ENCODE measurements at regions not wholly inside any gene's neighbourhood (a gene's known extent, or its start where the extent isn't known, plus 50 kb on each side); places are given as distances from the start of the nearest gene placed in this dataset.

DNA sequence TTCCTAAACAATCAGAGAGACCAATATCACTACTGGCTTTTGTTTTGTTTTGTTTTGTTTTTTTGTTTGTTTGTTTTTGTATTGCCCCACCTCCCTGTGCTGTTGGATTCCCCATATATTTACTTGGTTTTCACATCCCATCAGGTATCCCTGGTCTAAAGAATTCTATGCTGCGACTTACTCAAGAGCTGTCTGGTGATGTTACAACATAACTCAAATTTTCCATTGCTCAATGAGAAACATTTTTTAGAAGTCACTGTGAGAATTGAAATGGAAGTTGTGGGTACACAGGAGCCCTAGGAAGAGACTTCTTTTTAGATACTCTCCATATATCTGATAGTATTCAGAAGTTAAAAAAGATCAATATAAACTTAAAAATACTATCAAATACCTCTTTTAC lies 181.4 kb downstream of the KLF5 start:
- Mint-ChIP-seq H3K36me3 (ENCODE audit: insufficient read depth in 2 of 2) (no peaks in the 10 kb centered on the region), H3K4me1 (ENCODE audit: low read depth) (no peaks in the 10 kb centered on the region), H3K27ac (no peak overlapping the region), H3K27me3 (ENCODE audit: low read depth) (no peaks in the 10 kb centered on the region), H3K4me3 (no peak overlapping the region), H3K9me3 (no peaks in the 10 kb centered on the region)
- ATAC-seq (replicated peaks in 1 of 2): no peak
- DNase-seq: no peak

DNA sequence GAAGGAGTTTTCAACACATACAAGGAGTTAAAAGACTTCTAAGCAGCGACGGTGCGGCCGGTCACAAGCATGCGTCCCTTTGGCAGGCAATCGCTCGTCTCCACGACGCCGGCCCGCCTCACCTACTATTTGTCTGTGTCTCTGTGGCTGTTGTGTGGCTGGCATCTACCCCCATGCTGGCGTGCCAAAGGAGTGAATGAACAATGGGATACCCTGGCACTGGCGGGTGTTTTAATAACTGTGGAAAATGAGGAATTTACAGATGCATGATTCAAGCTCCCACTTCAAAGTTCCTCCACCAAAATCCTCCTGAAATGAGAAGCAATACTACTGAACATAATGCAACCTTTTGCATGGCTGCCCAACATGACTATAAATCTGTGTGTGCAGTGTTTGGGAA lies 176.6 kb downstream of the KLF5 start:
- ATAC-seq (replicated peaks in 1 of 2) (no peak), DNase-seq (no peak)
- no peaks in the 10 kb centered on the region for H3K36me3 Mint-ChIP-seq (ENCODE audit: insufficient read depth in 2 of 2)
- no peaks in the 10 kb centered on the region for H3K9me3 Mint-ChIP-seq
- H3K27me3 Mint-ChIP-seq (ENCODE audit: low read depth): no peaks in the 10 kb centered on the region
- H3K27ac Mint-ChIP-seq: no peak overlapping the region
- peaks cover 8% of the 10 kb centered on the region for H3K4me1 Mint-ChIP-seq (ENCODE audit: low read depth)
- H3K4me3 Mint-ChIP-seq: no peak overlapping the region

DNA sequence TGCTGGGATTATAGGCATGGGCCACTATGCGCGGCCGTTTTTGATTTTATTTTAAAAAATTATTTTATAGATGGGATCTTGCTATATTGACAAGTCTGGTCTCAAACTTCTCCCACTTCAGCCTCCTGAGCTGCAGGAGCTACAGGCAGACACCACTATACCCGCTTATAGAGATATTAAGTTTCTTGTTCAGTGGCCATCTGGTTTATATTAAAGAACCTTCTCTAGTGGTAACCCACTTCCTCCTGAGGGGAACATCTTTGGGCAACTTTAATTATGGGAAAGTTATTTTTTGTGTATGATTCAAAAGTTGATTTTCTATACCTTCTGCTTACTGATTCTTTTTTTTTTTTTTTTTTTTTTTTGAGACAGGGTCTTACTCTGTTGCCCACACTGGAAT lies 172.7 kb downstream of the KLF5 start:
- no peak for DNase-seq
- peaks cover 27% of the 10 kb centered on the region for H3K4me1 Mint-ChIP-seq (ENCODE audit: low read depth)
- H3K36me3 Mint-ChIP-seq (ENCODE audit: insufficient read depth in 2 of 2): no peaks in the 10 kb centered on the region
- no peak overlapping the region for H3K27ac Mint-ChIP-seq
- H3K4me3 Mint-ChIP-seq: no peak overlapping the region
- peaks cover 12% of the 10 kb centered on the region for H3K27me3 Mint-ChIP-seq (ENCODE audit: low read depth)
- ATAC-seq (replicated peaks in 1 of 2): no peak
- H3K9me3 Mint-ChIP-seq: peaks cover 0 to 2% of the 10 kb centered on the region in 2 donors

DNA sequence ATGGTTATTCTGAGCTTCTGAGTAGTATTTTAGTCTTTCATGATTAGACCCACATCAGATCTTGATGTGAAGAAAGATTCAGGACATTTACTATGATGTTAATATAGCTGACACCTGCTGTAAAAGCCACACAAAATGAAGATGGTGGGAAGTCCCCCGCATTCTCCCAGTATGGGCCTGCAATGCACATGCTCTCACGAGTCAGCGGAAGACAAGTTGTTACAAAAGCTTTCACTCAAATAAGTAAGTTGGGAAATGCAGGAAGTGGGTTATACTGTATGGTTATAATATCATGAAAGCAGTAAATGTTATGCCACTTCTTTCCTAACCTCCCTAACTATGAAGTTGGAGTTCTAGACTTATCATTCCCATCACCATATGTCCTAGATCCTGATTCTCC lies 171.9 kb downstream of the KLF5 start:
- peaks cover 0 to 2% of the 10 kb centered on the region in 2 donors for H3K9me3 Mint-ChIP-seq
- peaks cover 15% of the 10 kb centered on the region for H3K27me3 Mint-ChIP-seq (ENCODE audit: low read depth)
- H3K27ac Mint-ChIP-seq: no peak overlapping the region
- ATAC-seq (replicated peaks in 1 of 2) (peak; percentile 37 to 41), DNase-seq (peak; percentile 12 to 15)
- H3K4me1 Mint-ChIP-seq (ENCODE audit: low read depth): peaks cover 27% of the 10 kb centered on the region
- no peak overlapping the region for H3K4me3 Mint-ChIP-seq
- no peaks in the 10 kb centered on the region for H3K36me3 Mint-ChIP-seq (ENCODE audit: insufficient read depth in 2 of 2)

DNA sequence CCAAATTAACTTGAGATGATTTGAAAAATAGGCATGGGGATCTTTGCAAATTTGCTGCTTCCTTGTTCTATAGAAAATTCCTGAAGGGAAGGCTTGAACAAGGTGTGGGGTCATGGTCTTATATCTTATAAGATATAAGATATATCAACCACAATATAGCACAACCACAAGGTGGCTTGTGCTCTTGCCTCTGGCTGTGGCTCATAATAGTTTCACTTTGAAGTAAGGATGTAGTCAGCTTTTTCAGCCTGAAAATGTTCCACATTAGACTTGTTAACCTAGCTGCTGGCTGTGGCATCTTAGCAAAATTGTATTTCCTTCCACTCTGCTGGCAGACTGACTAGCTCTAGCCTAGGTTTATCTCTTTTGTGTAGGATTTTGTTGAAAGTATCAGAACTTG lies 169.7 kb downstream of the KLF5 start:
- Mint-ChIP-seq H3K9me3 (peaks cover 0 to 2% of the 10 kb centered on the region in 2 donors), H3K36me3 (ENCODE audit: insufficient read depth in 2 of 2) (no peaks in the 10 kb centered on the region), H3K4me3 (no peak overlapping the region), H3K27me3 (ENCODE audit: low read depth) (peaks cover 15% of the 10 kb centered on the region), H3K4me1 (ENCODE audit: low read depth) (peaks cover 43% of the 10 kb centered on the region), H3K27ac (no peak overlapping the region)
- ATAC-seq (replicated peaks in 1 of 2) (peak; percentile 66 to 68), DNase-seq (peak; percentile 15 to 23)

DNA sequence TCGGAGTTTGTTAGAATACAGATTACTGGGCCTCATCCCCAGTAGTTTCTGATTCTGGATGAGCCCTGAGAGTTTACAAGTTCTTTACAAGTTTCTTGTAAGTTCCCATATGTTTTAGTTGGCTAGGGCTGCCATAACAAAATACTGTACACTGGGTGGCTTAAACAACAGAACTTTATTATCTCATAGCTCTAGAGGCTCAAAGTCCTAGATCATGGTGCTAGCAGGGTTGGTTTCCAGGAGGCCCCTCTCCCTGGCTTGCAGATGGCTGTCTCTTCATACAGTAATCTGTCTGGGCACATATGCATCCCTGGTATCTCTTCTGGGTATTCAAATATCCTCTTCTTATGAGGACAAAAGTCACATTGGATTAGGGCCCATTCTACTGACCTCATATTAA lies 167.2 kb downstream of the KLF5 start:
- ATAC-seq (replicated peaks in 1 of 2) (no peak), DNase-seq (no peak)
- no peak overlapping the region for H3K4me3 Mint-ChIP-seq
- peaks cover 0 to 2% of the 10 kb centered on the region in 2 donors for H3K9me3 Mint-ChIP-seq
- H3K4me1 Mint-ChIP-seq (ENCODE audit: low read depth): peaks cover 48% of the 10 kb centered on the region
- H3K27ac Mint-ChIP-seq: no peak overlapping the region
- peaks cover 15% of the 10 kb centered on the region for H3K27me3 Mint-ChIP-seq (ENCODE audit: low read depth)
- no peaks in the 10 kb centered on the region for H3K36me3 Mint-ChIP-seq (ENCODE audit: insufficient read depth in 2 of 2)

DNA sequence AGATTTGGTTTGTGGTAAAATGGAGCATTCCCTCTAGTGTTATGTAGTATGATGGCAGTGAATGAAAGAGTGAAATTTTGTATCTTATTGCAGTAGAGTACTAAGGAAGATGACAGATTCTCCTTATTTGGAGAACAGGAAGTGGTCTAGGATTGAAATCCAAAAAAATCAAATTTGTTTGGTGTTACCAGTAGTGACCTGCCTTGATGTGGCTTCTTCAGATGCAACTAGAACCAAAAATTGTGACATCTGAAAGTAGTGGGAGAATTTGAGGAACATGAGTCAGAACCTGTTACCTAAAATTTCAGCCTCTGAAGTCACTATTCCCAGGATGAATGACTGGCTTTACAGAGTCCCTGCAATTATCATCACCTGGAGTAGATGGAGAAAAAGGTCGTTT lies 165.9 kb downstream of the KLF5 start:
- Mint-ChIP-seq H3K4me3 (peak overlapping the region in 1 of 2 donors; percentile 13), H3K36me3 (ENCODE audit: insufficient read depth in 2 of 2) (no peaks in the 10 kb centered on the region), H3K4me1 (ENCODE audit: low read depth) (peaks cover 42% of the 10 kb centered on the region), H3K27ac (peak overlapping the region; percentile 6), H3K9me3 (peaks cover 0 to 2% of the 10 kb centered on the region in 2 donors), H3K27me3 (ENCODE audit: low read depth) (peaks cover 15% of the 10 kb centered on the region)
- ATAC-seq (replicated peaks in 1 of 2) (peak; percentile 55 to 62), DNase-seq (no peak)

DNA sequence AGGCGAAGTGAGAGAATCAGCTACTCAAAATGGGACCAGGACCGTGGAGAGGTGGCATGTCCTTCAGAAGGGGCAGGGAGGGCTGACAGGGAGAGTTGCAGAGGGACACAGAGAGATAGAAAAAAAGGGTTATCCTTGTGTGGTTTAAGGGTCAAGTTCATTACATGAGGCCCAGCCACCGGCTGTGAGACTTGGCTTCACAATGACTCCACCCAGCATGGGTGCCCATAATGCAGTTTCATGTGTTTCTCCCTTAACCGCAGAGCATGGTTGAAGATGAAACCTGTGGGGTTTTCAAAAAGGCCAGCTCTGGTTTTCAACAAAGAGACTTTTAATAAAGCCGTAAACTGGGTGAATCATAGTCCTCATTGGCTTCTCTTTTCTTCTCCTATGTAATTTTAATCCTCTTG lies 164.6 kb downstream of the KLF5 start:
- Mint-ChIP-seq H3K4me1 (ENCODE audit: low read depth) (peaks cover 31% of the 10 kb centered on the region), H3K27ac (no peak overlapping the region), H3K9me3 (peaks cover 0 to 2% of the 10 kb centered on the region in 2 donors), H3K36me3 (ENCODE audit: insufficient read depth in 2 of 2) (no peaks in the 10 kb centered on the region), H3K27me3 (ENCODE audit: low read depth) (peaks cover 15% of the 10 kb centered on the region), H3K4me3 (no peak overlapping the region)
- DNase-seq (peak; percentile 57 to 65), ATAC-seq (replicated peaks in 1 of 2) (peak; percentile 86 to 87)

DNA sequence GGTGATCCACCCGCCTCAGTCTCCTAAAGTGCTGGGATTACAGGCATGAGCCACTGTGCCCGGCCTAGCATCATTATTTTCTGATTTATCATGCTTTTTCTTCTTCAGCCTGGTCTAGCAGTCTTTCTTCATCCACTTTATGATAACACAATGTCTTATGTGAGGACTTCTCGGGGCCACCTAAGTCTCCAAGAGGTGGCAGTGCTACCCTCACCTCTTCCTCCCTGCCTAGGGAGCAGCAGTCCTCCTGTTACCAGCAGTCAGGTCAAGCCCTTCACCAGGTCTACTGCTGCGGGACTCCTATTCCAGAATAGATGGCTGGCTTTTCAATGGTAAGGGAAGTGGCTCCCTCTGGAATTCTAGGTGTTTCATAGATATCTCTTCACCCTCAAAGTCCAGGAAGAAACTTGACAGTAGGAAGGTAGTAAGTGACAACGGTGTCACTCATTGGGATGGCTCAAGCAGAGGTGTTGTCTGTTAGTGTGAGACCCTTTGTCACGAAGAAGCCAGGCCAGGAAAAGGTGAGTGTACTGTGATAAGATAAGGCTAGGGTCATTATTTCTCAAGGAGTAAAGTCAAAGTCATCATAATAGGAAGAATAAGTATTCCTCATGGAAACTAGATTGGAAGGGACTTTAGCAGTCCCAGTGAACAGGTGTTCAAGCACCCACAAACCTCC lies 164.0 kb downstream of the KLF5 start:
- DNase-seq: no peak
- ATAC-seq (replicated peaks in 1 of 2): no peak
- H3K9me3 Mint-ChIP-seq: peaks cover 0 to 2% of the 10 kb centered on the region in 2 donors
- no peak overlapping the region for H3K4me3 Mint-ChIP-seq
- no peaks in the 10 kb centered on the region for H3K36me3 Mint-ChIP-seq (ENCODE audit: insufficient read depth in 2 of 2)
- peaks cover 25% of the 10 kb centered on the region for H3K4me1 Mint-ChIP-seq (ENCODE audit: low read depth)
- H3K27me3 Mint-ChIP-seq (ENCODE audit: low read depth): peaks cover 15% of the 10 kb centered on the region
- no peak overlapping the region for H3K27ac Mint-ChIP-seq

DNA sequence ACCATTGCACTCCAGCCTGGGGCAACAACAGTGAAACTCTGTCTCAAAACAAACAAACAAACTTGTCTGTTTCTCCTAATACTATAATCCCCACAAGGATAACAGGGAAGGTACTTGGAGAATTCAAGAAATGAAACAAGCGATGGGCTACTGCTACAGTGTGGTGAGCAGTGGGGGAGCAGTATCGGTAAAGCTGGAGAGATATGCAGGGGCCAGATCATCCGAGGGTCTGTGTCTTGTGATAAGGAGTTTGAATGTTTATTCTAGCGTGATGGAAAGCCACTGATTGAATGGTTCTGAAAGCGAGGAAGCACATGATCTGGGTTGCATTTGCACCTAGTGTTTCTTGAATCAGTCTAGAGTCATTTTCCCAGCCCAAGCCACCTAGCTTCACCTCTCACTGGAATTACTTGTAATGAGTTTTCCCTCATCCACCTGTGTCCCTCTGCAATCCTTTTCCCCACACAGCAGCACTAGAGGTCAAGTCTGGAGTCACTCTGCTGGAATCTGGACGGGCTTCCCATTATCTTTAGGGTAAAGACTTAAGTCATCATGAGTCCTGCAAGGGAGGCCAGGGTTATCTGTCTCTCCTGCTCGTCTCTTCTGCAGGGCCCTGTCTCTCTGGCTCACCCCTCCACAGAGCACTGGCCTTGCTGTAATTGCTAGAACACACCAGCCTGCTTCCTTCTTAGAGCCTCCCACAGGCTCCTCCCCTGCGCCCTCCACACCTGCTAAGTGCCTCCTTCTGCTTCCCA lies 162.3 kb downstream of the KLF5 start:
- no peak for DNase-seq
- peaks cover 28% of the 10 kb centered on the region for H3K4me1 Mint-ChIP-seq (ENCODE audit: low read depth)
- no peak overlapping the region for H3K27ac Mint-ChIP-seq

DNA sequence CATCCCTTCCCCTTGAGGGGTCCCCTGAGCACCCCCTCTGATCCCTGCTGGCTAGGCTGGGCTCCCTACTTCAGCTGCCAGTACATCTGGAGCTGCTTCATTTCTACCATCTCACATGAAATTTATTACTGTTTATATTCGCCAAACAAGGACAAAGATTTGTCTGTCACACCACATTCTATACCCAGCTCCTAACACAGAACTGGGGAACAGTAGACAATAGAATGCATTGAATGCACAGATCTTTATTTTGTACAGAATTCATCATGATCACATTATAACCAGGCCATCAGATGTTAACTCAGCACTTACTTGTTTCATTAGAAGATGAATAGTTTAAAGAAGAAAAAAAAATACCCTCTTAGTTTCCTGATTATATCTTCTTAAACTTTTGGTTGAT lies 159.4 kb downstream of the KLF5 start:
- H3K4me3 Mint-ChIP-seq: no peak overlapping the region
- no peaks in the 10 kb centered on the region for H3K9me3 Mint-ChIP-seq
- DNase-seq (no peak), ATAC-seq (replicated peaks in 1 of 2) (no peak)
- H3K36me3 Mint-ChIP-seq (ENCODE audit: insufficient read depth in 2 of 2): no peaks in the 10 kb centered on the region
- H3K27me3 Mint-ChIP-seq (ENCODE audit: low read depth): peaks cover 13% of the 10 kb centered on the region
- H3K4me1 Mint-ChIP-seq (ENCODE audit: low read depth): peaks cover 20% of the 10 kb centered on the region
- H3K27ac Mint-ChIP-seq: no peak overlapping the region

More for the DNA sequence above, 162.3 kb downstream of the KLF5 start:
- Mint-ChIP-seq H3K36me3 (ENCODE audit: insufficient read depth in 2 of 2) (no peaks in the 10 kb centered on the region), H3K27me3 (ENCODE audit: low read depth) (peaks cover 3% of the 10 kb centered on the region), H3K9me3 (no peaks in the 10 kb centered on the region), H3K4me3 (no peak overlapping the region)
- no peak for ATAC-seq (replicated peaks in 1 of 2)

DNA sequence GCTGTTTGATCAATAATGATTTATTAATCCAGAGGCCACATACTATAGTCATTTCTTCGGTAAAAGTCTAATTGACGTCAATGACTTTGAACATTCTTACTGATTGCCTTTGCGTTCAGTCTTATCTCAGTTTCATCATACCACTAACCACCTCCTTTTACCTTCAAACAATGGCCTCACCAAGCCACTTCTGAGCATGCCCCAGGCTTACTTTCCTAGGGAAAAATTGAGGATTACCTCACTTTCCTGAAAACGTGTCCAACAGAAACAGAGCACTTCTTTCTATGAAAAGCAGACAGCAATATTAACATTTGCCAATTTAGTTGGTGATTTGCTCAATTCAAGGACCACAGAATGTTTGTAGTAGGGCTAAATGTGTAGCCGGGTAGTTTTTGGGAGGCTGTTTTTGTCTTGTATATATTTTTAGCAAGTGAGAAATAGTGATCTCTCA lies 157.6 kb downstream of the KLF5 start:
- peaks cover 25% of the 10 kb centered on the region for H3K4me1 Mint-ChIP-seq (ENCODE audit: low read depth)
- H3K27ac Mint-ChIP-seq: no peak overlapping the region
- peaks cover 13% of the 10 kb centered on the region for H3K27me3 Mint-ChIP-seq (ENCODE audit: low read depth)
- H3K36me3 Mint-ChIP-seq (ENCODE audit: insufficient read depth in 2 of 2): no peaks in the 10 kb centered on the region
- ATAC-seq (replicated peaks in 1 of 2) (peak; percentile 51 to 64), DNase-seq (no peak)
- H3K9me3 Mint-ChIP-seq: no peaks in the 10 kb centered on the region
- H3K4me3 Mint-ChIP-seq: no peak overlapping the region

DNA sequence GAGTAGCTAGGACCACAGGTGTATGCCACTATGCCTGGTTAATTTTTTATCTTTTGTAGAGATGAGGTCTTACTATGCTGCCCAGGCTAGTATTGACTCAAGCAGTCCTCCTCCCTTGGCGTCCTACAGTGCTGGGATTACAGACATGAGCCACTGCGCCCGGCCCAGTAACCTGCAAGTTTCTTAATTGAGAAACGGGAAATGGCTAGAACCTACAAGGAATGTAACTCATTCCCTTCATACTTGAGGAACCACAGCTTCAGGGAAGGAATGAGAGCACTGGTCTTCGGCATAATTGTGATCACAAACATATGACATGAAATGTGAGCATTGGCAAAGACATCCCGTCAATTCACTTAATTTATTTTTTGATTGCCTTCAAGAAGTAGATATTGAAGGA lies 157.0 kb downstream of the KLF5 start:
- Mint-ChIP-seq H3K27me3 (ENCODE audit: low read depth) (peaks cover 13% of the 10 kb centered on the region), H3K4me3 (no peak overlapping the region)

More for the DNA sequence above, 157.0 kb downstream of the KLF5 start:
- ATAC-seq (replicated peaks in 1 of 2): no peak
- Mint-ChIP-seq H3K9me3 (no peaks in the 10 kb centered on the region), H3K4me1 (ENCODE audit: low read depth) (peaks cover 25% of the 10 kb centered on the region), H3K27ac (no peak overlapping the region), H3K36me3 (ENCODE audit: insufficient read depth in 2 of 2) (no peaks in the 10 kb centered on the region)
- no peak for DNase-seq
